ENCODE measurements at regions not wholly inside any gene's neighbourhood (a gene's known extent, or its start where the extent isn't known, plus 50 kb on each side); places are given as distances from the start of the nearest gene placed in this dataset.

DNA sequence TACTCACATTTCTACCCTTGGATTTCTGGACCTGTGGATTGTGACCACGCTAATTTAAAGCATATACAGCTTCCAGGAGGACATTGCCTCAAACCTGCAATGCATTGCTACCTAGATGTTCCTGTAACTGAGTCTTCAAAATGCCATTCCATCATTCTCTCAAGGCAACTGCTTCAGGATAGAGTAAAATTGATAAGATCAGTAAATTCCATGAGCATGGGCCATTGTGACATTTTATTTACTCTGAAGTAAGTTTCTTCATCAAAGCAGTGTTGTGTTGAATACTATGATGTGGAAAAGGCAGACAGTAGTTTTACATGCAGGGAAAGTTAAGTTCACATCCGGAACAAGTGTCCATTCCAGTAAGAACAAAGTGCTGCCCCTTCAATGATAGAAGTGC lies 991.0 kb downstream of the ARAP2 start:
- TF ChIP-seq POLR2A (IDR thresholded peaks at IDR 0.05) = no peak
- TF ChIP-seq, protein P1, sequence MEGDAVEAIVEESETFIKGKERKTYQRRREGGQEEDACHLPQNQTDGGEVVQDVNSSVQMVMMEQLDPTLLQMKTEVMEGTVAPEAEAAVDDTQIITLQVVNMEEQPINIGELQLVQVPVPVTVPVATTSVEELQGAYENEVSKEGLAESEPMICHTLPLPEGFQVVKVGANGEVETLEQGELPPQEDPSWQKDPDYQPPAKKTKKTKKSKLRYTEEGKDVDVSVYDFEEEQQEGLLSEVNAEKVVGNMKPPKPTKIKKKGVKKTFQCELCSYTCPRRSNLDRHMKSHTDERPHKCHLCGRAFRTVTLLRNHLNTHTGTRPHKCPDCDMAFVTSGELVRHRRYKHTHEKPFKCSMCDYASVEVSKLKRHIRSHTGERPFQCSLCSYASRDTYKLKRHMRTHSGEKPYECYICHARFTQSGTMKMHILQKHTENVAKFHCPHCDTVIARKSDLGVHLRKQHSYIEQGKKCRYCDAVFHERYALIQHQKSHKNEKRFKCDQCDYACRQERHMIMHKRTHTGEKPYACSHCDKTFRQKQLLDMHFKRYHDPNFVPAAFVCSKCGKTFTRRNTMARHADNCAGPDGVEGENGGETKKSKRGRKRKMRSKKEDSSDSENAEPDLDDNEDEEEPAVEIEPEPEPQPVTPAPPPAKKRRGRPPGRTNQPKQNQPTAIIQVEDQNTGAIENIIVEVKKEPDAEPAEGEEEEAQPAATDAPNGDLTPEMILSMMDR (IDR thresholded peaks at IDR 0.05) = no peak
- no peaks in the 10 kb centered on the region for H3K4me1 ChIP-seq (replicated peaks in 1 of 2)
- no peaks in the 10 kb centered on the region for H3K9me3 ChIP-seq (replicated peaks in 1 of 3)
- no peak overlapping the region for H3K27ac ChIP-seq
- WGBS, 4 donors = 71 to 82% (median 76%) methylated on average over 2 of the region's 2 CpGs
- intact Hi-C loops (cut with DNase I) = no loop called here
- no peaks in the 10 kb centered on the region for H3K36me3 ChIP-seq (replicated peaks in 1 of 2)
- H3K4me3 ChIP-seq = no peak overlapping the region
- DNase-seq = no peak
- H3K27me3 ChIP-seq = no peaks in the 10 kb centered on the region

DNA sequence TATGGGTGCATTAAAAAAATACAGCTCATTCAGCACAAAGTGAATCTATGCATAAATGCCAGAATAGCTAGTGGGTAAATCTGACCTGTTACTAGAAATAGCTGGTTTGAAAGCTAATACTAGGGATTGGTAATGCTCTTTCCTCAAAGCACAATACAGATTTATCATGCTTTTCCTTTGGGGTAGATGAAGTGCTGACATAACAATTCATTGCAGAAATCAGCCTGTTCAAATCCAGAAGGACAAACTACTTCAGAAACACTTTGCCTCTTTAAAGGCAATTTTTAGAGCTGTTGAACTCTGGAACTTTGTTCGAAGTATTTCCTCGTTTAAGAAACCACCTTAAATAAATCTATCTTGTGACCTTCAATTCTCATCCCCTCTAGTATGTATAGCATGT lies 957.9 kb downstream of the ARAP2 start:
- H3K27me3 ChIP-seq = no peaks in the 10 kb centered on the region
- H3K4me1 ChIP-seq (replicated peaks in 1 of 2) = no peaks in the 10 kb centered on the region
- H3K9me3 ChIP-seq (replicated peaks in 1 of 3) = no peaks in the 10 kb centered on the region
- 41 to 48% (median 46%) methylated on average over 2 of the region's 2 CpGs for WGBS, 4 donors
- no peak for TF ChIP-seq POLR2A (IDR thresholded peaks at IDR 0.05)
- TF ChIP-seq, protein P1 (IDR thresholded peaks at IDR 0.05) = no peak
- no peak for DNase-seq
- no peak overlapping the region for H3K27ac ChIP-seq
- intact Hi-C loops (cut with DNase I) = no loop called here
- H3K4me3 ChIP-seq = no peak overlapping the region
- no peaks in the 10 kb centered on the region for H3K36me3 ChIP-seq (replicated peaks in 1 of 2)

DNA sequence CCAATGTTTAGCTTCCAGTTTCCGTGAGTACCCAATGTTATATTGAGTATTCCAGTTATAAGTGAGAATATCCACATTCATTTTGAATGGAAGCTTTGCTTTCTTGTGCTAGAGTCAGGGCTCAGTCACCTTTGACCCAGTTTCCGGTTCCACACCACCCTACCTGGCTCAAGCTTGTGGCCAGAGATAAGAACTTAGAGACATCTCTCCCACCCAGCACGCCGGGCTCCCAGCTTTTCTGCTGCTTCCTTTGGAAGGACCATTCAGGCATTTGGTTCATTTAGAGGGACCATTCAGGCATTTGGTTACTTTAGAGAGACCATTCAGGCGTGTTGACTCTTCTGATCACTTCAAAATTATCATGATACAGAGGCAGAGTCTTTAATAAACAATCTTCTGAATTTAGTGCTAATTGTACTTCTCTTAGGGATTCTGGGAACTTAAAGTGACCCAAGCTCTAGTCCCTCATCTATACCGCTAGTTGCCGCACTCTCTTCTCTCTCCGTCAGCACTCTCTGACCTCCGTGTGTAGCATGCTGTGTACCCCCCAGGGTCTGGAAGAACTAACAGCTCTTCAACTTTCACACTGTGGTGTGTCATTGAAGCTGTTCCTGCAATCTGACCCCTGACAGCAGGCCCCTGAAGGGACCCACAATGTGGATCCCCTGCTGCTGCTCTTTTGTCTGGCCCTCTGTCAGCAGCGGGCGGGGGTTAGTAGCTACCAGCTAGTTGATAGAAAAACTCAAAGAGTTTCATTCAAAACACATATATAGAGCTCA lies 943.1 kb downstream of the ARAP2 start:
- 73 to 79% (median 77%) methylated on average over 11 of the region's 11 CpGs for WGBS, 4 donors
- H3K27me3 ChIP-seq = no peaks in the 10 kb centered on the region
- TF ChIP-seq, protein P1 (IDR thresholded peaks at IDR 0.05) = no peak
- no peak for TF ChIP-seq POLR2A (IDR thresholded peaks at IDR 0.05)
- H3K27ac ChIP-seq = no peak overlapping the region
- intact Hi-C loops (cut with DNase I) = no loop called here
- H3K9me3 ChIP-seq (replicated peaks in 1 of 3) = no peaks in the 10 kb centered on the region
- no peaks in the 10 kb centered on the region for H3K4me1 ChIP-seq (replicated peaks in 1 of 2)
- no peak overlapping the region for H3K4me3 ChIP-seq
- no peak for DNase-seq
- H3K36me3 ChIP-seq (replicated peaks in 1 of 2) = no peaks in the 10 kb centered on the region

DNA sequence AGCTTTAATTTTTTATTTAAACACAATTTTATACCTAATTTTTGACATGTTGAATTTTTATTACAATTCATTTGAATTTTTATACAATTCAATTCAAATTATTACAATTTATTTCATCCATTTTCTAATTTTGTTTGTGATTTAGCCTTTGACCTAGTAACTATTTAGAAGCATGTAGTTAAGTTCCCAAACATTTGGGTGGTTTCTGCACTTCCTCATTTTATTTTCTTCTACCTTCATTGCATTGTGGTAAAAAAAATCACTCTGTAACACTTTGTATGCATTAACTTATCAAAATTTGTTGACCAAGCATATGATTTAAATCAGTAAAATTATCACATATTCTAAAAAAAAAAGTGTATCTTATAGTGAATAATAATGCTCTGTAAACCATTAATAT lies 928.9 kb downstream of the ARAP2 start:
- H3K27ac ChIP-seq = no peak overlapping the region
- no peaks in the 10 kb centered on the region for H3K9me3 ChIP-seq (replicated peaks in 1 of 3)
- no peaks in the 10 kb centered on the region for H3K36me3 ChIP-seq (replicated peaks in 1 of 2)
- intact Hi-C loops (cut with DNase I) = no loop called here
- no peaks in the 10 kb centered on the region for H3K27me3 ChIP-seq
- no peak overlapping the region for H3K4me3 ChIP-seq
- TF ChIP-seq POLR2A (IDR thresholded peaks at IDR 0.05) = no peak
- TF ChIP-seq, protein P1 (IDR thresholded peaks at IDR 0.05) = no peak
- H3K4me1 ChIP-seq (replicated peaks in 1 of 2) = no peaks in the 10 kb centered on the region
- no peak for DNase-seq

Data from adrenal gland (tissue), 9 donors.